H1 (cell line): ENCODE measurements at regions not wholly inside any gene's neighbourhood (a gene's known extent, or its start where the extent isn't known, plus 50 kb on each side); places are given as distances from the start of the nearest gene placed in this dataset.

Experiments
- CTCF ChIA-PET: fragments of 300-600 bp; sonication (Branson Sonifier 250); formaldehyde crosslinking; loops from one replicate; lab custom pipeline; 2021; ENCODE audit not compliant: partially characterized antibody; lab: Charles Lee
- POLR2A ChIA-PET: fragments of 300-600 bp; sonication (Branson Sonifier 250); formaldehyde crosslinking; loops from one replicate; lab custom pipeline; 2021; ENCODE audit warnings: inconsistent platforms; ENCODE audit not compliant: partially characterized antibody; lab: Charles Lee
- DNase-seq, 2 experiments: peaks; one replicate each; pipeline versions ENCODE4 v3.0.0 to v3.0.0-alpha.2; 2010 to 2022; ENCODE audit warnings: low spot score in 2 of 2, low read depth in 1 of 2, mixed read lengths in 1 of 2
- FAIRE-seq: peaks from 2 replicates; lab custom pipeline; 2011; peaks lifted over from hg19 to GRCh38; lab: Jason Lieb, UNC
- H2AFZ ChIP-seq: 2 replicates; pipeline ENCODE4 v1.8.1; 2012; ENCODE audit warnings: low read length, inconsistent platforms
- H2AK5ac ChIP-seq: 2 replicates; pipeline ENCODE4 v1.6.1; 2013; ENCODE audit warnings: low read depth, low read length
- H2BK120ac ChIP-seq: replicated peaks from 2 replicates; pipeline ENCODE3; 2013; ENCODE audit warnings: low read depth, low read length, inconsistent platforms
- H2BK12ac ChIP-seq: 2 replicates; pipeline ENCODE4 v1.6.1; 2013; ENCODE audit warnings: low read depth, low read length
- H2BK15ac ChIP-seq: 2 replicates; pipeline ENCODE4 v1.6.1; 2013; ENCODE audit warnings: low read length
- H2BK20ac ChIP-seq: 2 replicates; pipeline ENCODE4 v1.6.1; 2013; ENCODE audit warnings: low read length
- H2BK5ac ChIP-seq: 2 replicates; pipeline ENCODE4 v1.6.1; 2013; ENCODE audit warnings: low read depth, low read length
- H3K14ac ChIP-seq: 2 replicates; pipeline ENCODE4 v1.6.1; 2013; ENCODE audit warnings: inconsistent platforms; ENCODE audit not compliant: insufficient read length
- H3K18ac ChIP-seq: 2 replicates; pipeline ENCODE4 v1.6.1; 2013; ENCODE audit warnings: low read length; ENCODE audit errors: extremely low read depth
- H3K23ac ChIP-seq: 2 replicates; pipeline ENCODE4 v1.6.1; 2013; ENCODE audit warnings: inconsistent platforms; ENCODE audit not compliant: insufficient read length
- H3K23me2 ChIP-seq: 2 replicates; pipeline ENCODE4 v1.6.1; 2013; ENCODE audit warnings: low read depth, low read length
- H3K27ac ChIP-seq: 2 replicates; pipeline ENCODE4 v1.6.1; 2011; ENCODE audit warnings: low read depth, low read length, inconsistent platforms
- H3K27me3 ChIP-seq, 4 experiments: replicated peaks in 1 of 4; 1 replicate in 1 of 4; 2 replicates in 3 of 4; pipeline versions ENCODE4 v1.6.1 to v1.8.1; 2011 to 2013; ENCODE audit warnings: low read length in 3 of 4, mild to moderate bottlenecking in 3 of 4, inconsistent platforms in 2 of 4, mixed read lengths in 2 of 4, moderate library complexity in 1 of 4; ENCODE audit not compliant: control insufficient read depth in 3 of 4, insufficient read depth in 3 of 4; ENCODE audit errors: extremely low read depth in 1 of 4
- H3K36me3 ChIP-seq, 4 experiments: 2 replicates each; pipeline versions ENCODE4 v1.6.1 to v1.8.1; 2011 to 2013; ENCODE audit warnings: mild to moderate bottlenecking in 4 of 4, low read length in 3 of 4, moderate library complexity in 2 of 4, control low read depth in 1 of 4, inconsistent platforms in 1 of 4; ENCODE audit not compliant: insufficient read depth in 4 of 4, control insufficient read depth in 2 of 4
- H3K4ac ChIP-seq: replicated peaks from 2 replicates; pipeline ENCODE3; 2013; ENCODE audit warnings: low read length, low read depth, mixed read lengths, inconsistent platforms; ENCODE audit not compliant: insufficient read length
- H3K4me1 ChIP-seq, 4 experiments: replicated peaks in 1 of 4; 1 replicate in 1 of 4; 2 replicates in 3 of 4; pipeline versions ENCODE4 v1.6.1 to v1.8.1; 2011 to 2013; ENCODE audit warnings: low read length in 3 of 4, inconsistent platforms in 2 of 4, mixed read lengths in 1 of 4; ENCODE audit not compliant: insufficient read depth in 4 of 4, control insufficient read depth in 3 of 4
- H3K4me2 ChIP-seq, 2 experiments: 2 replicates each; pipeline versions ENCODE4 v1.6.1 to v1.8.1; 2011 to 2013; ENCODE audit warnings: low read depth in 2 of 2, low read length in 2 of 2, control low read depth in 1 of 2, inconsistent platforms in 1 of 2, mild to moderate bottlenecking in 1 of 2; ENCODE audit not compliant: insufficient read depth in 1 of 2
- H3K4me3 ChIP-seq, 4 experiments: fragments of 200-600, 300-600 bp in 1 of 4; sonication (generic), shearing (Covaris generic), sonication (Bioruptor Twin) in 1 of 4; 2 replicates each; pipeline versions ENCODE4 v1.5.1 to v1.8.1; 2011 to 2016; ENCODE audit warnings: low read length in 4 of 4, low read depth in 3 of 4, control low read depth in 2 of 4, inconsistent platforms in 2 of 4, mild to moderate bottlenecking in 2 of 4, mixed read lengths in 1 of 4, moderate library complexity in 1 of 4; ENCODE audit not compliant: insufficient read depth in 2 of 4; ENCODE audit errors: extremely low read depth in 1 of 4
- H3K56ac ChIP-seq: replicated peaks from 2 replicates; pipeline ENCODE3; 2013; ENCODE audit warnings: low read depth, mild to moderate bottlenecking, mixed read lengths, low read length, inconsistent platforms; ENCODE audit not compliant: insufficient read length
- H3K79me1 ChIP-seq: 2 replicates; pipeline ENCODE4 v1.6.1; 2013; ENCODE audit warnings: low read depth, low read length, control low read depth
- H3K79me2 ChIP-seq, 2 experiments: 2 replicates each; pipeline versions ENCODE4 v1.6.1 to v1.8.1; 2012 to 2013; ENCODE audit warnings: low read length in 2 of 2, mild to moderate bottlenecking in 2 of 2, inconsistent platforms in 1 of 2; ENCODE audit not compliant: insufficient read depth in 2 of 2, control insufficient read depth in 1 of 2
- H3K9ac ChIP-seq, 4 experiments: replicated peaks in 1 of 4; 1 replicate in 1 of 4; 2 replicates in 3 of 4; pipeline versions ENCODE4 v1.6.1 to v1.8.1; 2011 to 2013; ENCODE audit warnings: low read depth in 3 of 4, low read length in 3 of 4, control low read depth in 2 of 4, mild to moderate bottlenecking in 2 of 4, moderate library complexity in 2 of 4, inconsistent platforms in 1 of 4; ENCODE audit errors: extremely low read depth in 1 of 4
- H3K9me3 ChIP-seq, 2 experiments: 2 replicates each; pipeline versions ENCODE4 v1.6.1 to v1.8.1; 2012 to 2013; ENCODE audit warnings: mild to moderate bottlenecking in 2 of 2, moderate library complexity in 2 of 2, control low read depth in 1 of 2, inconsistent platforms in 1 of 2, low read depth in 1 of 2, low read length in 1 of 2, mixed read lengths in 1 of 2; ENCODE audit not compliant: insufficient read depth in 2 of 2
- H4K20me1 ChIP-seq, 2 experiments: replicated peaks in 1 of 2; 2 replicates each; pipeline versions ENCODE3 to v1.8.1; 2011 to 2013; ENCODE audit warnings: inconsistent platforms in 2 of 2, low read length in 2 of 2, mild to moderate bottlenecking in 1 of 2; ENCODE audit not compliant: insufficient read depth in 2 of 2, control insufficient read depth in 1 of 2
- H4K5ac ChIP-seq: 2 replicates; pipeline ENCODE4 v1.6.1; 2013; ENCODE audit warnings: low read length, low read depth, mixed read lengths, inconsistent platforms; ENCODE audit not compliant: insufficient read length
- H4K8ac ChIP-seq: 2 replicates; pipeline ENCODE4 v1.8.0; 2013; ENCODE audit warnings: mild to moderate bottlenecking, moderate library complexity, low read length, inconsistent platforms; ENCODE audit not compliant: insufficient read depth; ENCODE audit errors: extremely low read depth
- H4K91ac ChIP-seq: replicated peaks from 2 replicates; pipeline ENCODE3; 2013; ENCODE audit warnings: low read length, mixed read lengths, inconsistent platforms; ENCODE audit not compliant: insufficient read length
- CEBPB ChIP-seq: IDR thresholded peaks from 2 replicates; pipeline ENCODE4 v1.6.1; 2012; ENCODE audit warnings: low read depth, low read length
- CTBP2 ChIP-seq: IDR thresholded peaks from 2 replicates; pipeline ENCODE4 v1.7.0; 2011; ENCODE audit warnings: borderline replicate concordance, mild to moderate bottlenecking, moderate library complexity, mixed read lengths, low read length; ENCODE audit not compliant: insufficient read depth, insufficient read length
- EGR1 ChIP-seq: IDR thresholded peaks from 2 replicates; pipeline ENCODE4 v1.6.1; 2011; ENCODE audit warnings: low read depth, low read length, borderline replicate concordance
- RBBP5 ChIP-seq: IDR thresholded peaks from 2 replicates; pipeline ENCODE4 v1.7.1; 2012; ENCODE audit warnings: low read depth, mild to moderate bottlenecking, inconsistent platforms, low read length, moderate library complexity, borderline replicate concordance
- RFX5 ChIP-seq: IDR thresholded peaks from 2 replicates; pipeline ENCODE4 v1.6.1; 2011; ENCODE audit warnings: low read depth, low read length, improper control_type of control experiment, borderline replicate concordance
- SP4 ChIP-seq: IDR thresholded peaks from 2 replicates; pipeline ENCODE4 v1.6.1; 2012; ENCODE audit warnings: low read length, inconsistent platforms
- whole genome bisulfite sequencing, 2 experiments: shearing (Covaris generic) in 1 of 2; methylation state at CpG; one replicate each; pipeline versions ENCODE4 v1.1.6 to v1.1.7; 2013 to 2015; ENCODE audit warnings: low lambda C conversion rate in 2 of 2, mixed read lengths in 2 of 2, inconsistent platforms in 1 of 2, low coverage in 1 of 2, missing lambda C conversion rate in 1 of 2; ENCODE audit not compliant: insufficient replicate concordance in 2 of 2, insufficient coverage in 1 of 2, insufficient read length in 1 of 2; ENCODE audit errors: extremely low coverage in 1 of 2, missing lambda C conversion rate in 1 of 2; 5-methylcytosine and 5-hydroxymethylcytosine counted together

DNA sequence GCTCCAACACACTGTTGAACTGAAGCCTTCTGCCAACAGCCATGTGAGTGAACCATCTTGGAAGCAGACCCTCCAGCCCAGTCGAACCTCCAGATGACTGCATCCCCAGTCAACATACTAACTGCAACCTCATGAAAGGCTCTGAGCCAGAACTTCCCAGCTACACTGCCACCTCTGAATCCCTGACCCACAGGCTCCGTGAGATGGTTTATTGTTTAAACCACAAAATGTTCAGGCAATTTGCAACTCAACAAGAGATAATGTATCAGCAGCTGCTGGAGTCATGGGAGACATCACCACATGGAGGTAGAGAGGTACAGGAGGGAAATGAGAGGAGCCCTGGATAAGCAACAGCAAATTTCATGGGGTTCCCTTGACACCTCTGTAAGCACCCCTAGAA, 266.4 kb upstream of the NBEA start:
- no peak overlapping the region for H2BK120ac ChIP-seq
- H4K8ac ChIP-seq: no peak overlapping the region
- no peak overlapping the region for H3K56ac ChIP-seq
- H3K4me1 ChIP-seq: no peaks in the 10 kb centered on the region
- DNase-seq: no peak
- H2BK5ac ChIP-seq: no peak overlapping the region
- H3K4ac ChIP-seq: no peak overlapping the region
- no peaks in the 10 kb centered on the region; a peak in 1 of 7 replicates for H3K27me3 ChIP-seq
- no peak overlapping the region for H4K5ac ChIP-seq
- no peak overlapping the region for H3K9ac ChIP-seq
- 0 out of 2 replicates have a peak overlapping the region, but pooled peaks have one; percentile 26 for H2AFZ ChIP-seq
- no peak for FAIRE-seq
- H3K27ac ChIP-seq: no peak overlapping the region
- TF ChIP-seq RFX5 (no peak), EGR1 (no peak), CTBP2 (no peak), CEBPB (no peak), RBBP5 (no peak), SP4 (no peak)
- no peaks in the 10 kb centered on the region for H3K79me2 ChIP-seq
- no peak overlapping the region for H4K91ac ChIP-seq
- H3K4me2 ChIP-seq: no peak overlapping the region
- 91% methylated on average over 2 of the region's 2 CpGs; no CpG with 5 or more reads in 1 of the 2 experiments for WGBS, 2 experiments
- no peak overlapping the region for H3K4me3 ChIP-seq
- H2BK15ac ChIP-seq: no peak overlapping the region
- no peak overlapping the region for H2AK5ac ChIP-seq
- no peak overlapping the region for H3K18ac ChIP-seq
- H3K79me1 ChIP-seq: no peaks in the 10 kb centered on the region
- no peaks in the 10 kb centered on the region for H3K9me3 ChIP-seq
- no peak overlapping the region for H3K23ac ChIP-seq
- no peak overlapping the region for H3K14ac ChIP-seq
- no peaks in the 10 kb centered on the region for H4K20me1 ChIP-seq
- POLR2A ChIA-PET: no interaction called here
- no peaks in the 10 kb centered on the region for H3K23me2 ChIP-seq
- H2BK20ac ChIP-seq: no peak overlapping the region
- H3K36me3 ChIP-seq: no peaks in the 10 kb centered on the region
- no peak overlapping the region for H2BK12ac ChIP-seq
- CTCF ChIA-PET: no interaction called here
